CD4-positive, alpha-beta T cell treated with Interleukin-4 for 1 hour (primary cell): ENCODE measurements at regions not wholly inside any gene's neighbourhood (a gene's known extent, or its start where the extent isn't known, plus 50 kb on each side); places are given as distances from the start of the nearest gene placed in this dataset.
"Not testable (repeated sequence)": the region's sequence is repeated elsewhere in the genome, so short reads cannot be mapped to it uniquely, and the experiment has no call there.

Experiments
- DNase-seq, 2 donors: peaks; one replicate each; pipeline ENCODE4 v3.0.0-alpha.2; 2020 to 2022

DNA sequence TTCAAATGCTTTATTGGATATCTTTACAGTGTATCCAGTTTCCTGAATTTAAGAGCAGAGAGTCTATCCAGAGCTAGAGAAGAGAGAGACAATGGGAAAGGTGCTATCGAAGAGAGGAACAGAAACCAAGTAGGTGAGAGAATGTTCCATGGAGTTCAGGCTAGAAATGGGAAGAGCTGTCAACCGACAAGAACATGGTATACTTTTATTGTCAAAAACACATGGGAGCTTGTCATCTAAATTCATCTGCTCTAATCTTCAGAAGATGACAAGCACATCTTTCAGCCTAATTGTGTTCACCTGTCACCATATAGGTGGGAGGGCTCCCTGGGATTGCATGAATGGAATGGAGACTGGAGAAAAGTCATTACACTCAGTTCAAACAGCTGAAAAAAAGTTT lies 690.4 kb upstream of the LRATD1 start:
- no peak for DNase-seq

DNA sequence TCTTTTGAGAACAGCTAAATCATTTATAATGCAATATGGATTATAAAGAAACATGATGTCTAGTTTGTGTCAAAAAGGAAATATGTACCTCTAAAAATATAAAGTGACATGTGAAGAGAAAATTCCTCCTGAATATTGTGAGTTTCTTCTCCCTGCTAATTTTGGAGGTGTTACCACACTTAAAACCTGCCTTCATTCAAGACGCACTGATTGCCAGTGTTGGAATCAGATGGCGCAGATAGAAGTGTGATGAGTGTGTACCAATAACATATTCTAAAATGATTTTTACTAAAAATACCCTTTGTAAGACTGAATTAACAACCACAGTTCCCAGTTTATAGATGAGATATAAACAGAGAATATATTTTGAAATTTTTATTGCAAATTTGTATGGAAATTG lies 681.8 kb upstream of the LRATD1 start:
- no peak for DNase-seq

- no peak for DNase-seq
Measured at GRCh38 chr2:13968811-13969210, 663.7 kb upstream of the LRATD1 start.

DNA sequence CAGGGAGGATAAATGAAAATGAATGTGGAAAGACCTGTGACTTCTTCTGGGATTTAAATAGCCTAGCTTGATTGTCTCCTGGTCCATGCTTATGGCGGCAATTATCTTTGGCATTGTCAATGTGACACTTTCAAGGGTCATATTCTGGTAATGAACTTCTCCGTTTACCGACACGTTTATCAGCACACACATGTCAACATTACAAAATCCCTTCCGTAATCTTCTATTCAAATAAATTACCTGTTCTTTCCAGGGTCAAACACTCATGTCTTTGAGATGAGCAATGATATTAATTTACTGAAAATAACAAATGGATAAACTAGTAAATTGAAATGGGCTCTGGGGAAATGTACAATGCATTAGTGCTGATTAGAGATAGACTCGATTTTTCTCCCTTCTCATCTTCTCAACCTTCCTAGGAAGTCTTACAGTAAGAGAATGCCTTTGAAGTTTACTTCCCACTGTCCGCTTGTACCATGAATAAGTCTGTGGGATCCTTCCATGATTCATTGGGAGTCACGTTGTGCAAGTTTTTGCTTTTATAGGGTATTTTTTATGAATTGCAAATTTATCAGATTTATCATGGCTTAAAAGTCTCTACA lies 646.3 kb upstream of the LRATD1 start:
- DNase-seq = no peak

DNA sequence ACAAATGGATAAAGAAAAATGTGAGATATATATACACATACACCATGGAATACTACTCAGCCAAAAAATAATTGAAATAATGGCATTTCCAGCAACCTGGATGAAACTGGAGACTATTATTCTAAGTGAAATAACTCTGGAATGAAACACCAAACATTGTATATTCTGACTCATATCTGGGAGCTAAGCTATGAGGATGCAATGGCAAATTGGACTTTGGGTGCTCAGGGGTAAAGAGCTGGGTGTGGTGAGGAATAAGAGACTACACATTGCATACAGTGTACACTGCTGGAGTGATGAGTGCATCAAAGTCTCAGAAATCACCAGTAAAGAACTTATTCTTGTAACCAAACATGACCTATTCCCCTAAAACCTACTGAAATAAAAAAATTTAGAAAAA lies 636.0 kb upstream of the LRATD1 start:
- no peak for DNase-seq

DNA sequence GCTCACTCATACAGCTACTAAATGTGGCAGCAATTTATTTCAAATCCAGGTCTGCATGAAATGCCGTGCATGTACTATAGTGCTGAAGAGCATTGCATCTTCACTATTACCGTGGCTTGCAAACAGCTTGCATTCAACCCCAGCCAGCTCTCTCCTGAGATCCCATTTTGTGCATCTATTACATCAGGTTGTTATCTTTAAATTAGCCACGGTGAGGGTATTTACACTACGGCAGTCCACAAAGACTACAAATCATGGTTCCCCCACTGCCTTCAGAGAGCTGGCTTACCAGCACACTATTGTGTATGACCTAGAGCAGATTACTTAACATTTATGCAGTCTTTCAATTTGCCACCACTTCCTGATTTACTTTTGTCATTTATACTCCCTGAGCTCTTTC lies 621.3 kb upstream of the LRATD1 start:
- DNase-seq = no peak

DNA sequence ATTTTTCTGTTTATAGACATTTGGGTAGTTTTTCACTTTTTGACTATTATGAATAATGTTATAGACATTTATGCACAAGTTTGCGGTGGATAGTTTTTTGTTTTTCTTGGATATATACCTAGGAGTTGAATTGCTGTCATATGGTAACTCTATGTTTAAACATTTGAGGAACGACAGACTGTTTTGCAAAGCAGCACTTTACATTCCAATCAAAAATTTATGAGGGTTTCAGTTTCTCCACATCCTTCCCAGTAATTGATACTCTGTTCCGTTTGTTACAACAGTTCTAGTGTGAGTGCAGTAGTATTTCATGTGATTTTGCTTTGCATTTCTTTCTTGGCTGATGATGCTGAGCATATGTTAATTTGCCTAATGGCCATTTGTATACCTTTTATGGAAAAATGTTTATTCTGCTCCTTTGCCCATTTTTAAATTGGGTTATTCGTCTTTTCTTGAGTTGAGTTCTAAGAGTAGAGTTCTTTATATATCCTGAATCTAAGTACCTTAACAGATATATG lies 617.3 kb upstream of the LRATD1 start:
- DNase-seq = no peak

- DNase-seq = no peak
Measured at GRCh38 chr2:14016289-14016955, 616.1 kb upstream of the LRATD1 start.

- no peak for DNase-seq
Measured at GRCh38 chr2:14018620-14019019, 613.9 kb upstream of the LRATD1 start.

DNA sequence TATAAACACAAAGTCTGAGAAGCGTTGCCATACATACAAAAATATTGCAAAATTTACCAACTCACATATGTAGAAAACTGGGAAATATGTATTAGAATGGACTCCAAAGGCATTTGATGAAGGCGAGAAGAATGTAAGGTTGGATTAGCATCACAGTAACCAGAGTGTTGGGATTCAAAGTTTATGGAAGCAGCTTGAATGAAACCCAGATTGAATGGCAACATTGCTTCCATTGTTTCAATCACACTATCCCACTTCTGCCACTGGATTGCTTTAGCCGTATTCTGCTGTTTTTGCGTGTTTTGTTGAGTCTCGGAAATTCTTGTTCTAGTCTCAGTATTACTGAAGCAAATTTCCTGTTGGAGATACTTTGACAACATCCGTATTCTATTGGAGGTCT lies 609.0 kb upstream of the LRATD1 start:
- no peak for DNase-seq

GRCh38 chr2:14039134-14039533 lies 593.4 kb upstream of the LRATD1 start:
- no peak for DNase-seq

GRCh38 chr2:14047491-14047890 lies 585.0 kb upstream of the LRATD1 start:
- DNase-seq = no peak

DNA sequence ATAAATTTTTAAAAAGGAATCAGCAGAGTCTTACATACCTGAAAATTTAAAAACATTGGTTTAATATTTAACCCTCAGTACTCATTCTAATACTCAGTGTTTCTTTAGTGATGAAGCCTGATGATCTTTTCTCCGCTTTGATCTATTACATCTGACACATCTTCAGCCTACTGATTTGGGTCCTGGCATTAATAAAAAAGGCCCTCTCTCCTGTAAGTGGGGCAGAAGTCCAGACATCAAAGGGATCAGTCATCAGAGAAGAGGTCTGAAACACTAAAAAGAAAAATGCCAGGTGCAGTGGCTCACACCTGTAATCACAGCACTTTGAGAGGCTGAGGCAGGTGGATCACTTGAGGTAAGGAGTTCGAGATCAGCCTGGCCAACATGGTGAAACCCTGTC lies 581.1 kb upstream of the LRATD1 start:
- no peak for DNase-seq

DNA sequence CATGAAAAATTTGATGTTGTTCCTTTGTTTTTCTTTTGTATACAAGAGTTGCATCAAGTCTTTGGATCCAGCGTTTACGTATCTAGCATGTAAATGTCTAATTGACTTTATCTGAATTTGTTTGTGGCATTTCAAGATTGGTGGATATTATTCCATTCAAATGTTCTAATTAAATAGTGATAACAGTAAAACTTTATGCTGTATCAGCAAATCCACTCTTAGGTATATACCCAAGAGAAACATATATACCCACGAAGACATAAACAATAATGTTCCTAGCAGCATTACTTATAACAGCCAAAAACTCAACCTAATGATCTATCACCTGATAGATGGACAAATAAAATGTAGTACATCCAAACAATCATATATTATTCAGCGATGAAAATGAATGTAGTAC lies 579.4 kb upstream of the LRATD1 start:
- no peak for DNase-seq

DNA sequence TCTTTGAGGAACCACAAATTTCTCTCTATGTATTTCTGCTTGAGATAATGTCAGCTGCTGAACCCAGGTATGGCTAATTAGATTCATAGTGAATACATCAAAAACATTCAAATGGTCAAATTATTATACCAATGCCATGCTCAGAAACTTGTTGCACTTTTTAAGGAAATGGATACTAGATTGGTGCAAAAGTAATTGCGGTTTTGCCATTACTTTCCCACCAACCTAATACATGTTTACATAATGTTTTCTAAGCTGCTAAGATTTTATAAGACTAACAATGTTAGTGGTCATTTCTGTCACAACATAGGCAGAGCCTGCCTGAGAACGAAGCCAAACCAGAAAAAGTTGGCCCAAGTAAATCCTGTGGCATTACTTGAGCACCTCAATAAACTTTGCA lies 568.2 kb upstream of the LRATD1 start:
- DNase-seq = no peak

GRCh38 chr2:14072338-14072737 lies 560.2 kb upstream of the LRATD1 start:
- no peak for DNase-seq

DNA sequence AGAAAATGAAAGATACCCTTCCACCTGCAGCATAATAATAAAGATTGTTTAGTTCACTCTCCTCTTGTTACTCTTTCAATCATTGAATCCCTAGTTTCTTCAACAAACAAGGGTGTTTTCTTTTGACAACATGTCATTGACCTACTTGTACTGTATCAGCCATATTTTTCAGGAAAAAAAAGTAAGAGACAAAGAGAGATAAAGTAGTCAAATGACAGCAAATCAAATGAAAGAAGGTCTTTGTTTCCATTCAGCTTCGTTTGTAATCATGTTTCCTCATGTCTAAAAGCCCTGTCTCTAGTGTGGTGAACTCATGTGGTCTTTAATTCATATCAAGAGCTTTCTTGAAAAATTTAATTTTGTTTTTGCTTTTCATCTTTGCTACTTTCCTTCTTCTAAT lies 557.8 kb upstream of the LRATD1 start:
- DNase-seq = no peak

- no peak for DNase-seq
Measured at GRCh38 chr2:14079576-14079975, 552.9 kb upstream of the LRATD1 start.

DNA sequence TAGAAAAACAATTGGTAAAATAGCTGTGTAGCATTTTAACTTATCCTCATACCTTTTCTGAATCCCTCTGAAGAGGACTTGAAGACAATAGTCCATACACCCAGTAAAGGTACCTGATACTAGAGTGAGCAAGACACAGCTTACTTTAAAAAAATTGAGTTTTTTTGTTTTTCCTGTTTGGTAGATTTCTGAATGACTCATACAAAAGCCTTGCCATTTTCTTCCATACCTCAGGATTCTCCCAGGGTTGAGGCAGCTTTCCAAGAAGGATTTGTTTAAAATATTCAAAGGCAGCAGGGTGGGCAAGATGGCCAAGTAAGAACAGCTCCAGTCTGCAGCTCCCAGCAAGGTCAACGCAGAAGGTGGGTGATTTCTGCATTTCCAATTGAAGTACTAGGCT lies 551.0 kb upstream of the LRATD1 start:
- no peak for DNase-seq

- no peak for DNase-seq
Measured at GRCh38 chr2:14082640-14083039, 549.9 kb upstream of the LRATD1 start.

- no peak for DNase-seq
Measured at GRCh38 chr2:14094592-14094991, 537.9 kb upstream of the LRATD1 start.

DNA sequence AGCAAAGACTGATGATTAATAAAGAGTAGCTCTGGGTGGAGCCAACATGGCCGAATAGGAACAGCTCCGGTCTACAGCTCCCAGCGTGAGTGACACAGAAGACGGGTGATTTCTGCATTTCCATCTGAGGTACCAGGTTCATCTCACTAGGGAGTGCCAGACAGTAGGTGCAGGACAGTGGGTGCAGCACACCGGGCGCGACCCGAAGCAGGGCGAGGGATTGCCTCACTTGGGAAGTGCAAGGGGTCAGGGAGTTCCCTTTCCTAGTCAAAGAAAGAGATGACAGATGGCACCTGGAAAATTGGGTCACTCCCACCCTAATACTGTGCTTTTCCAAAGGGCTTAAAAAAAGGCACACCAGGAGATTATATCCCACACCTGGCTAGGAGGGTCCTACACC lies 533.4 kb upstream of the LRATD1 start:
- DNase-seq = not testable (repeated sequence)

DNA sequence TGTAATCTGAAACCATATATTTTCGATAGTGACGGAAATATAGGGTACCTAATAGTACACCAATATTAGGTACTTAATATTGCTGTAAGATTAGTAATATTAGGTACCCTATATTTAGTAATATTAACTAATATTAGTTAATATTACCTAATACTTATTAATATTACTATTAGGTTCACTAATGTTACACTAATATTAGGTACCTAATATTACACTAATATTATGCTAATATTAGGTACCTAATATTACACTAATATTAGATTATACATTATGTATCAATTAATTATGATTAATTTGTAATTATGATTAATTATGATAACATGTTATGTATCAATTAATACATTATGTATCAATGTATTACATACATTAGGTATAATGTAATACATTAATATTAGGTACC lies 518.2 kb upstream of the LRATD1 start:
- no peak for DNase-seq

- DNase-seq = no peak
Measured at GRCh38 chr2:14120376-14120775, 512.1 kb upstream of the LRATD1 start.
